Upper lobe of left lung (tissue), 4 donors: ENCODE measurements at regions not wholly inside any gene's neighbourhood (a gene's known extent, or its start where the extent isn't known, plus 50 kb on each side); places are given as distances from the start of the nearest gene placed in this dataset.

Experiments used
- EP300 ChIP-seq, 4 donors: sonication (generic); formaldehyde crosslinking; IDR thresholded peaks; one replicate each; pipeline ENCODE4 v1.5.1; 2017; ENCODE audit warnings: antibody characterized with exemption in 4 of 4, control low read depth in 2 of 4
- POLR2A ChIP-seq, 4 donors: fragments of 450-650 bp; IDR thresholded peaks; one replicate each; pipeline ENCODE4 v1.5.1; 2016 to 2017; ENCODE audit warnings: antibody characterized with exemption in 4 of 4, mild to moderate bottlenecking in 2 of 4
- POLR2AphosphoS5 ChIP-seq, 2 donors: sonication (generic); formaldehyde crosslinking; IDR thresholded peaks; one replicate each; pipeline ENCODE4 v1.5.1; 2017; ENCODE audit warnings: antibody characterized with exemption in 2 of 2
- TF ChIP-seq, protein P1 (sequence below), 6 experiments: fragments of 450-650 bp in 4 of 6; fragments of 200-600 bp in 2 of 6; sonication (generic) in 2 of 6; IDR thresholded peaks; one replicate each; pipeline ENCODE4 v1.5.1; 2016 to 2019; ENCODE audit warnings: antibody characterized with exemption in 6 of 6

DNA sequence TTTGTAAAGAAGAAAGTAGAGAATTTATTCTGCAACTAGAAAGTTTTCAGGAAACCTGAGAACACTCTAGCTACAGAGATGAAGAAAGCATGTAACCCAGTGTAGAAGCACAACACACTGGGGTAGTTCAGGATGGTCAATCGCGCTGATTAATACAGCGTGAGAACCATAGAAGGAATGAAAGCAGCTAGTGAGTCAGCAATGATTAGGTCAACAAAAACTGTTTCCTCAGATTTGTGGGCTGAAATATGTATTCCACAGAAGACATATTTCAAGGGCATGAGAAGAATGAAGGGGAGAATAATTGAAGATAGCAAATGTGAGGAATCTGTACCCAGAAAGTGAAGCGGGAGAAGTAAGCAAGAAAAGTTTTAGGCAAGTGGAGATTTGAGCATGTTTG, 97.8 kb upstream of the ADGRL2 start:
- TF ChIP-seq, protein P1, sequence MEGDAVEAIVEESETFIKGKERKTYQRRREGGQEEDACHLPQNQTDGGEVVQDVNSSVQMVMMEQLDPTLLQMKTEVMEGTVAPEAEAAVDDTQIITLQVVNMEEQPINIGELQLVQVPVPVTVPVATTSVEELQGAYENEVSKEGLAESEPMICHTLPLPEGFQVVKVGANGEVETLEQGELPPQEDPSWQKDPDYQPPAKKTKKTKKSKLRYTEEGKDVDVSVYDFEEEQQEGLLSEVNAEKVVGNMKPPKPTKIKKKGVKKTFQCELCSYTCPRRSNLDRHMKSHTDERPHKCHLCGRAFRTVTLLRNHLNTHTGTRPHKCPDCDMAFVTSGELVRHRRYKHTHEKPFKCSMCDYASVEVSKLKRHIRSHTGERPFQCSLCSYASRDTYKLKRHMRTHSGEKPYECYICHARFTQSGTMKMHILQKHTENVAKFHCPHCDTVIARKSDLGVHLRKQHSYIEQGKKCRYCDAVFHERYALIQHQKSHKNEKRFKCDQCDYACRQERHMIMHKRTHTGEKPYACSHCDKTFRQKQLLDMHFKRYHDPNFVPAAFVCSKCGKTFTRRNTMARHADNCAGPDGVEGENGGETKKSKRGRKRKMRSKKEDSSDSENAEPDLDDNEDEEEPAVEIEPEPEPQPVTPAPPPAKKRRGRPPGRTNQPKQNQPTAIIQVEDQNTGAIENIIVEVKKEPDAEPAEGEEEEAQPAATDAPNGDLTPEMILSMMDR (IDR thresholded peaks at IDR 0.05), result no peak
- no peak for TF ChIP-seq EP300 (IDR thresholded peaks at IDR 0.05)
- TF ChIP-seq POLR2A (IDR thresholded peaks at IDR 0.05), result no peak
- no peak for TF ChIP-seq POLR2AphosphoS5 (IDR thresholded peaks at IDR 0.05)
